ENCODE measurements at regions not wholly inside any gene's neighbourhood (a gene's known extent, or its start where the extent isn't known, plus 50 kb on each side); places are given as distances from the start of the nearest gene placed in this dataset.
"Not testable (repeated sequence)": the region's sequence is repeated elsewhere in the genome, so short reads cannot be mapped to it uniquely, and the experiment has no call there.

- DNase-seq (ENCODE audit: low read depth in 3 of 3), result no peak
These were observed 329.4 kb upstream of the PCDH18 start for GRCh38 chr4:137861682-137862081.

DNA sequence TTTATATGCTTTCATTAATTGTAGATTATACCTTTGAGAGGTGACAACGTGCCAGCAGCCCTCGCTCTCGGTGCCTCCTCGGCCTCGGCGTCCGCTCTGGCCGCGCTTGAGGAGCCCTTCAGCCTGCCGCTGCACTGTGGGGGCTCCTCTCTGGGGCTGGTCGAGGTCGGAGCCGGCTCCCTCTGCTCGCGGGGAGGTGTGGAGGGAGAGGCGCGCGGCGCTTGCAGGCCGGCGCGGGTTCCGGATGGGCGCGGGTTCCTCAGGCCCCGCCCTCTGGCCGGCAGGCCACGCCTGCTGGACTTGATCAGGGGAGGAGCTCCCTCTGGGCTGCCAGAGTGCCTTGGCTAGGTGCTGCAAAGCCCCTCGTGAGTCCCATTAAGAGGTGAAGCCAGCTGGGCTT is 321.1 kb upstream of the PCDH18 start:
- no peak for DNase-seq (ENCODE audit: low read depth in 3 of 3)

GRCh38 chr4:137852326-137852725 is 320.0 kb upstream of the PCDH18 start:
- no peak for DNase-seq (ENCODE audit: low read depth in 3 of 3)

- DNase-seq (ENCODE audit: low read depth in 3 of 3), result no peak
These were observed 319.1 kb upstream of the PCDH18 start for GRCh38 chr4:137851435-137851834.

DNA sequence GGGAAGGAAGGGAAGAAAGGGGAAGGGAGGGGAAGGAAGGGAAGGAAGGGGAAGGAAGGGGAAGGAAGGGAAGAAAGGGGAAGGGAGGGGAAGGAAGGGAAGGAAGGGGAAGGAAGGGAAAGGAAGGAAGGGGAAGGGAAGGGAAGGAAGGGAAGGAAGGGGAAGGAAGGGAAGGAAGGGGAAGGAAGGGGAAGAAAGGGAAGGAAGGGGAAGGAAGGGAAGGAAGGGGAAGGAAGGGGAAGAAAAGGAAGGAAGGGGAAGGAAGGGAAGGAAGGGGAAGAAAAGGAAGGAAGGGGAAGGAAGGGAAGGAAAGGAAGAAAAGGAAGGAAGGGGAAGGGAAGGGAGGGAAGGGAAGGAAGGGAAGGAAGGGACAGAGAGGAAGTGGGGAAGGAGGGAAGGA is 295.7 kb upstream of the PCDH18 start:
- DNase-seq (ENCODE audit: low read depth in 3 of 3), result not testable (repeated sequence)

DNA sequence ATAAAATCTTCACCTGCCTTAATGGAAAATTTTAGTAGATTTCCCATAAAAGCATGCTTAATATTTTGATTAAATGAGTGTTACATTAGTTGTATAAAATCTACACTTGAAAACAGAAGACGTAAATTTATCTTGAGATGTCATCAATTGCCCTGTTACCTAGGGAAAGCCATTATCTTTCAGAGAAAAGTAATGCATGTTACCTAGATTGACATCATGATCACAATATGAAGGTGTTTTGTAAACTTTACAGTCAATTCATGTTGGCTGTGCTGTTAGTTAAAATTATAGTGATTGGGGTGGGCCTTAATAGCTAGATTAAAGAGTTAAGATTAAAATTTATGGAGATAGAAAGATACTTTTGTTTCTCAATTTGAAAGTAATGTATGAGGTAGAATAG is 293.2 kb upstream of the PCDH18 start:
- DNase-seq (ENCODE audit: low read depth in 3 of 3), result no peak

GRCh38 chr4:137823007-137823406 is 290.7 kb upstream of the PCDH18 start:
- no peak for DNase-seq (ENCODE audit: low read depth in 3 of 3)

DNA sequence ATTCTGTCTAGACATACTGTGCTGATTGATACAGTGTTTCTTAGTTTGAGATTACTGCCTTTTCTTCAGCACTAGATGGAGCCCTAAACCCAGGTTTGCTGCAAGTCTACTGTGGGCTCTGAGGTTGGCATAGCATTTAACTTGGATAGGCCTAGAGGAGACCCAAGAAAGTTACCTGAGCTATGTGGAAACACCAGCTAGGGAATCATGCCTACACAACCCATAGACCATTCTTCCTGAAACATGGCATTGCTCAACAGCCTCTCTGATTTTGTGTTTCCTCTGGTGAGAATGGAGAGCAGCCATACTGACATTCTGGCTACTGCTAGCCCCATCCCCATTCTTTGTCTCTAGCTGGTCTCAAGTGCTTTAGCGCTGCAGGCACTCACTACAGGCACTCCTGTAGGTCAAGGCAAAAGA is 287.7 kb upstream of the PCDH18 start:
- no peak for DNase-seq (ENCODE audit: low read depth in 3 of 3)

DNA sequence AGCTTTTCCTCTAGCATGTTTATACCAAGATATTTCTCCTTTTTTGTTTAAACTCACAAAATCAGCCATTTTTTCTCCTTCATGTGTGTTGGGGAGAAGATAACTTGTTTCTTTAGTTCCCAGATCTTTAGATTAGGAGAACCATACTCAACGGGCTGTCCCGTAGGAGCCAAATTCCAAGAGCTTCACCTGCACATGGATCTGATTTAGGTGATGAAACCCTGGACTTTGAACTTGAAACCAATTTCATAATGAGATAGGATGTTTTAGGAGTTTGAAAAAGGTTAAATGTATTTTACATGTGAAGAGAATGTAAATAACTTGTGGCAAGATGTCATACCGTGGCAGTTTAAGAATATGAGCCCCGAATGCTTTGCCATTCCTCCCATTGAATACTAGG is 280.0 kb upstream of the PCDH18 start:
- no peak for DNase-seq (ENCODE audit: low read depth in 3 of 3)

GRCh38 chr4:137806420-137806819 is 274.1 kb upstream of the PCDH18 start:
- no peak for DNase-seq (ENCODE audit: low read depth in 3 of 3)

DNA sequence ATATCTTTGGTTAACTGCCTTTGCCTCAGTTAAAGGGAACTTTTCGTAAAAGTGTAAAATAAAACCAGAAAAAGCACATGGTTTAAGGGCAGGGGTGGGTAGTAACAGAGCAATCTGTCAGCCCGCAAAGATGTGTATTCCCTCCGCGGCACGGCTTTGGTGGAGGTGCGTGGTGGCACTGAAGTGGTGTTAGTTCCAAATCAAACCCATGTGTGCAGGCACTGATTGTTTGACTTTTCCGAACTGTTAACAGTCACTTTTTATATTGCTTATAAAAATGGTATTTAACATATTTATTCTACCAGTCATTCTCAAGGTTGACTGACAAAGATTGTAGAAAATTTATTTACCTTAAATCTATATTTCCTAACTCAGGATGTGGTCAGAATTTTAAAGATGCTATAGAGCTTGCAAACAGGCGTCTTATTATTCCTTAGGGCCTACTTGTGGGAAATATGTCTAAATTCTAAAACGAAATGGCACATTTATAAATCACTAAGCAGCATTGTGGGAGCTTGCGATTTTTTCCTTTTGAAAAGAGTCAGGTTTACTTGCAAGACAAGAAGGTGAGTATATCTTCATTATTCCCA is 272.7 kb upstream of the PCDH18 start:
- DNase-seq (ENCODE audit: low read depth in 3 of 3), result no peak

GRCh38 chr4:137800861-137801260 is 268.6 kb upstream of the PCDH18 start:
- no peak for DNase-seq (ENCODE audit: low read depth in 3 of 3)

- DNase-seq (ENCODE audit: low read depth in 3 of 3), result no peak
These were observed 262.5 kb upstream of the PCDH18 start for GRCh38 chr4:137794764-137795254.

DNA sequence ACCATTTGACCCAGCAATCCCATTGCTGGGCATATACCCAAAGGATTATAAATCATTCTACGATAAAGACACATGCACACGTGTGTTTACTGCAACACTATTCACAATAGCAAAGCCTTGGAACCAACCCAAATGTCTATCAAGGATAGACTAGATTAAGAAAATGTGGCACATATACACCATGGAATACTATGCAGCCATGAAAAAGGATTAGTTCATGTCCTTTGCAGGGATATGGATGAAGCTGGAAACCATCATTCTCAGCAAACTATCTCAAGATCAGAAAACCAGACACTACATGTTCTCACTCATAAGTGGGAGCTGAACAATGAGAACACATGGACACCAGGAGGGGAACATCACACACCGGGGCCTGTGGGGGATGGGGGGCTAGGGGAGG is 257.0 kb upstream of the PCDH18 start:
- DNase-seq (ENCODE audit: low read depth in 3 of 3), result not testable (repeated sequence)

- DNase-seq (ENCODE audit: low read depth in 3 of 3), result not testable (repeated sequence)
These were observed 251.6 kb upstream of the PCDH18 start for GRCh38 chr4:137783923-137784322.

DNA sequence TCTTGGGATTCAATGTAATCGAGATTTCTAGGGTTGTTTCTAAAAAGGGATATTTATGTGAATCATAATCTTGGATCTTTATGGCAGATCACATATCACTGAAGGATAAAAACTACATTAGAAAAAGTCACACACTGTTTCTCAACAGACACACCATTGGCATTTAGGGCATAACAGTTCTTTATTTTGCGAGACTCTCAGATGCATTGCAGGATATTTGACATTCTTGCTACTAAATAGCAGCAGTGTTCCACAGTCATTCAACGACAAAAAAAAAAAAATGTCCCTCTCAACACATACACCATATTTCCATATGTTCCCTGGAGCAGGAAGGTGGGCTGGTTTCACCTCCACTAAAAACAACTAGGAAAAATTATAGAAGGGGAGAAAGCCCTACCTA is 243.4 kb upstream of the PCDH18 start:
- DNase-seq (ENCODE audit: low read depth in 3 of 3), result no peak

GRCh38 chr4:137774501-137774900 is 242.2 kb upstream of the PCDH18 start:
- no peak for DNase-seq (ENCODE audit: low read depth in 3 of 3)

GRCh38 chr4:137768881-137769280 is 236.6 kb upstream of the PCDH18 start:
- DNase-seq (ENCODE audit: low read depth in 3 of 3), result no peak

DNA sequence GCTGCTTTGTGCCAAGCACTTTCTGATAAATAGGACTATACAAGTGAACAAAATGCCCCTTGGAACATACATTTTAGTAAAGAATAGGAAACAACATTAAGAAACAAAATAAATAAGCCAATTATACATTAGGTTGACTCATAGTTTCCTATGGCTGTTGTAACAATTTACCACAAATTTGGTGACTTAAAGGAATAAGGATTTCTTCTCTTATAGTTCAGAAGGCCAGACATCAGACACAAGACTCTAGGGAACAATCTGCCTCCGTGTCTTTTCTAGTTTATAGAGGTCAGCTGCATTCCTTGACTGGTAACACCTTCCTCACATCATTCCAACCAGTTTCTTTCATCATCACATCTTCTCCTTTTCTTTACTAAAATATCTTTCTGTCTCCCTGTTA is 235.9 kb upstream of the PCDH18 start:
- no peak for DNase-seq (ENCODE audit: low read depth in 3 of 3)

GRCh38 chr4:137762591-137762990 is 230.3 kb upstream of the PCDH18 start:
- no peak for DNase-seq (ENCODE audit: low read depth in 3 of 3)

DNA sequence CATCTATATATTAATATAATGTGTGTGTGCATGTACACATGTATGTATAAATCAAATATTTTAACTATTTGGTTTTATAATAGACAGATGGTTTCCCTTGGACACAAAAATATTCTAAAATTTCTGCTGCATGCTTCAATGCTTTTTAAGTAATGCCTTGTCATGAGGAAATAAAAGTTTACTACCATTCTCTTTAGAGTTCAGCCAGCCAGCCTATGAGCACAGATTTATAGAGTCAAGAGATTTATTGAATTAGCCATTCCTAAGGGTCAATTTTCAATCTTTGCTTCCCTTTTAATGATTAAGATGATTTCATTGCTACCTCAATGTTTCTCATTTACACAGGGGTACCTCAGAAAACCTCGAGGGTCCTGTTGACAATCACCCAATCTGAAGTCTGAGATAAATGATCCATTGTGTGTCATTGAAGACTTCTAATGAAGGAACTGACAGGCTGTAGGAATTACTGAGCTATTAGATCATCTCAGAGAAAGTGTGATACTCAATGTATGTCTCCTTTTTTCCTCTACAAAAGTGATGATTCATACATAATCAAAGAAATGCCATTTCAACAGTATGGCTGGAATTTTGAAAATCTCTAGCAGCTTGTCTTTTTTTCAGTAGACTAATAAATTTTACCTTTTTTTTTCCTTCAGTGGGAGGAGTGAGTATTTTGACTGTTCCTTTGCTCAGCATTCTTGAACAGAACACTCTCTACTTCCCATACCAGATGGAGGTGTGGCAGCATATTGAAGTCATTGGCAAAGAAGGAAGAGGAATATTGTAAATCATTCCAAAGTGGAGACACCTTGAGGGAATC is 222.6 kb upstream of the PCDH18 start:
- no peak for DNase-seq (ENCODE audit: low read depth in 3 of 3)

DNA sequence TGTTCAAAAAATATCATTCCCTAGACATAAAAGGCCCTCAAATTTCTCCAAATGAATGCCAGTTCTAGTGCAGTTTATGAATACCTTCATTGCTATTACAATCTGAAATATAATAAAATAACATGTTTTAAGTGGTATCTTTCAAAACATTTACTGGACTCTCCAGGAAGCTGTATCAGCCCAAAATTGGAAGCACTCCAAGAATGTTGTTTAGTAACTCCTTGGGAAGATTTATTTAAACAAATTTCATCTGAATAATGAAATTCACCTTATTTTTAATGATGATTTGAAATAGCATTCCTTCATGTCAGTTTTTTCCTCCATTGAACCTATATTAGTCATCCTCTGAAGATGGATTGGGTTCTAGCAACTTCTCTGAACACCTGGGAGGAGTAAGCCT is 217.2 kb upstream of the PCDH18 start:
- DNase-seq (ENCODE audit: low read depth in 3 of 3), result no peak

- no peak for DNase-seq (ENCODE audit: low read depth in 3 of 3)
These were observed 216.3 kb upstream of the PCDH18 start for GRCh38 chr4:137748616-137749015.
